HT-29 (cell line): ENCODE measurements at regions not wholly inside any gene's neighbourhood (a gene's known extent, or its start where the extent isn't known, plus 50 kb on each side); places are given as distances from the start of the nearest gene placed in this dataset.
A peak's percentile ranks its signal among the peaks of the same experiment; 100 is the strongest.

Experiments
- DNase-seq: peaks from one replicate; pipeline ENCODE4 v3.0.0-alpha.2; 2015; ENCODE audit warnings: low spot score

DNA sequence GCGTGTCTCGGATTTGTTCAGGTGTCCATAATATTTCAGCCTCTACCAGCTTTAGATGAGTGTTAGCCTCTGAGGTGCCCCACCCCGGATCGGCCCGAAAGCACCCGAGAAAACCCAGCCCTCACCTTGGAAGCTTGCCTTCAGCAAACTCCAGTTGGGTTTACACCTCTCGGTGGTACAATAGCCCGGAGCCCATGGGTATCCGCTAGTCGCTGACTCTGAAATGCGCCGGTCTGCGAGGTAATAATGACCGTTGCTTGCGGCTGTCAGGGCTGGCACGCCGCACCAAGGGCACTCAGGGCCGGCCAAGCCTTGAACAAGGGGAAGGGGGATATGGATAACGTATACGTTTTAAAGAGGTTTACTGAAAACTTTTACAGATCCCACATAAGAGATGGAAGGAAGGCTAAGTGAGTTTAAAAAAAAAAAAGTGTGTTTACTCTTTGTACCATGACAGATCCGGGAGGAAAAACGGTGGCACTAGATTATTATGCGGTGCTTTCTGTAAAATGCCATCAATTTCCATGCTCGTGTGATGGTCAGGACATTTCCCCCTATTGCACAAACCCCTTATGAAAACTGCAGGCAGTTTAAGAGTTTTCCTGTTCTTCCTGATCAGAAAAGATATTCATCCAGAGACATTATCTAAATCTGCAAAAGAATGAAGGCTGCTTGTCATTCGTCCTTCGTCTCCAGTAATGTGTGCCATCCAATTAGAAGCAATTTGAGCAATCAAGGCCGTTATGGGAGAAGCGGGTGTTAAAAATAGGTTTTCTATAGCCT, 124.2 kb downstream of the TMEM161B start:
- DNase-seq, result no peak

DNA sequence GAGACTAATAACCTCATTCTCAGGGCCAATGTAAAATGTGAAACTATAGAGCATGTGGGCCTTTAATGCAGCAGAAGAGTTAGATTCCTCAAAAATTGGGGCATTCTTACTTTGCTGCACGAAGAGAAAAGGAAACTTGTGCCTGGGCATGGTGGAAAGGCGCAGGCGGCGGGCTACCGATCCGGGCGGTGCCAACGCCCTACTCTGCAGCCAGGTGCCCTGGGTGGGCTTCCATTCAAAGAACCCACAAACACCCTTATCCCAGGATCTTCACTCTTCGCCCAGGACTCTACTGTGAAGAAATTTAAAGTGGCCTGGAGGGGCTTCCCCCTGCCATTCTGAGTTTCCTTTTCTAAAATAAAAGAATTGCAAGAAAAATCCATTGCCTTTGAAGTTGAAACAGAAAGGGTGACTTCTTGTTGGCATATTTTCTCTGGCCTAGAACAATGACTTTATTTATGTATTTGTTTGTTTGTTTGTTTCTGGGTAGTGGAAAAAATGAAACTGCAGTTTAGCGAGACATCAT, 124.9 kb downstream of the TMEM161B start:
- no peak for DNase-seq

DNA sequence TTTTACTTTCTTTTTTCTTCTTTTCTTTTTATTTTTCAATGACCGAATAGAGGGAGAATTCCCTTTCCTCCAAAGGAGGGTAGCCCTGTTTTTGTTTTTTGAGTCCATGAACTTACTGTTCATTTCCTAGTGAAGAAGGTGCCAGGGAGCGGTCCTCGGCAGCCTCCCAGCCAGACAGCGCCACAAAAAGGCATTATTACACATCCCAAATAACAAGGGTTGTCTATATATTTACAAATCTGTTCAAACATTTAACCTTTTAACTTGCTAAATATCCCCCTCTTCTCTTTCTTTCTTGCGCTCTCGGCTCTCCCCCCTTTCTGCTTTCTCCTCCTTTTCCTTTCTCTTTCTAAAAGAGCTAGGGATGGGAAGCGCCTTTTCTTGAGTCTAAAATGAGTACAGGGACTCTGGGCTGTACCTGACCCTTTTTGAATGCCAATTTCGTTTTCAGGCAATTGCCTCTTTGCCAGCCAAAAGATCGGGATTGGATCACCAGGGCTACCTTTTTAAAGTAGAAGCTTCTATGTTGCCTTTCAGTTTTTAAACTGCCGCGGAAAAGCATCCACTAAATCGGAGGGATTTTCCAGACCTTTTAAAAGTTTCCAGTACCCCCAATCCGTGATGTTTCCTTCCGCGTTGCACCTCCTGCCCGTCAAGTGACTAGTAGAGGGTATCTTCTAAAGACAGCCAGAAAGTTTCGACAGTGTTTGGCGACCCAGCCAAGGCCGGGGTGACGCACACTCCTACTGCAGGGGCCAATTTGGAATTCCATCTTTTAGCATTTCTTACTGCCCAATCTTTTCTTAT, 125.6 kb downstream of the TMEM161B start:
- DNase-seq, result no peak

GRCh38 chr5:88142636-88142885, 126.1 kb downstream of the TMEM161B start:
- DNase-seq, result no peak

GRCh38 chr5:88140856-88141752, 127.5 kb downstream of the TMEM161B start:
- DNase-seq, result peak; percentile 97

- DNase-seq, result no peak
Observed at GRCh38 chr5:88140396-88140855, 128.2 kb downstream of the TMEM161B start.

DNA sequence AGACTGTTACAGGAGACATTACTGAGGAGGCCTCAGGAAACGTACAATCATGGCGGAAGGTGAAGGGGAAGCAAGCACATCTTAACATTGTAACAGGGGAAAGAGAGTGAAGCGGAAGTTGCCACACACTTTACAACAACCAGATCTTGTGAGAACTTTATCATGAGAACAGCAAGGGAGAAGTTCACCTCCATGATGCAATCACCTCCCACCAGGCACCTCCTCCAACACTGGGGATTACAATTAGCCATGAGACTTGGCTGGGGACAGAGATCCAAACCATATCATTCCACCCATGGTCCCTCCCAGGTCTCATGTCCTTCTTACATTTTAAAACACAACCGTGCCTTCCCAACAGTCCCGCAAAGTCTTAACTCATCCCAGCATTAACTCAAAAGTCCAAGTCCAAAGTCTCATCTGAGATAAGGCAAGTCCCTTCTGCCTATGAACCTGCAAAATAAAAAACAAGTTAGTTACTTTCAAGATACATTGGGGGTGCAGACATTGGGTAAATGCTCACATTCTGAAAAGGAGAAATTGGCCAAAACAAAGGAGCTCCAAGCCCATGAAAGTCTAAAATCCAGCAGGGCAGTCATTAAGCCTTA, 138.3 kb downstream of the TMEM161B start:
- no peak for DNase-seq

DNA sequence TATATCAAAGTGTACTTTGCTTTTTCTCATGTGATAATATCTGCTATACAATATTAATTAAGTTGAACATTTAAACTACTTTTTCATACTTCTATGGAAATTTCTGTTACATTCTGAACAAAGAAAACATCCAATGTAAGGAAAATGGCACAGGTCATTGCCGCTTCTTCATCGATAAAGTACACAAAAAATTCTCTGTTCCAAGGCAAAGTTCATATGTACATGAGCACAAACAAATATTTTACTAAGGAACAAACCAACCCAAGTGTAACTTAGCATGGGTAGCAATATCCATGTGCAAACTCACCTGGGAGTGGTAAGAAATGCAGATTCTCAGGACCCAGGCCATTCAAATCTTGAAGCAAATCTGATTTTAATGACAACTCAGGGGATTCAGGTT, 139.8 kb downstream of the TMEM161B start:
- no peak for DNase-seq

DNA sequence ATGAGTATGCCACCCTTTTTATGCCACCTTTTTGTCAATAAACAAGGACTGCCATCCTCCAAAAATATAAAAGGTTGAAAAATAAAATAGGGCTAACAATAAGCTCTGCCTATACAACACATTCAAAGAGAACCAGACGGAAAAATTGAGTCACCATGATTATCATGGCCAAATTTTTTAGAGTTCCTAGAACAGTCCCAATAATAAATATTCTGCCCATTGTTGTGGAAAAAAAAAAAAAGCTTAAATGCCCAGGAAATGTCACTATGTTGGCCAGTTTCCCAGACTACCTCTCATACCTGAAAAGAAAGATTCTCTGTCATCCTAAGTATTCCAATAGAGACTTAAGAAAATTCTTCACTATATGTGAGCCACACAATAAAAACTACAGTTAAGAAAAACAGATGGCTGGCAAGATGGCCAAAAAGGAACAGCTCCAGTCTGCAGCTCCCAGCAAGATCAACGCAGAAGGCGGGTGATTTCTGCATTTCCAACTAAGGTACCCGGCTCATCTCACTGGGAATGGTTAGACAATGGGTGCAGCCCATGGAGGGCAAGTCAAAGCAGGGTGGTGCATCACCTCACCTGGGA, 149.0 kb downstream of the TMEM161B start:
- DNase-seq, result no peak

DNA sequence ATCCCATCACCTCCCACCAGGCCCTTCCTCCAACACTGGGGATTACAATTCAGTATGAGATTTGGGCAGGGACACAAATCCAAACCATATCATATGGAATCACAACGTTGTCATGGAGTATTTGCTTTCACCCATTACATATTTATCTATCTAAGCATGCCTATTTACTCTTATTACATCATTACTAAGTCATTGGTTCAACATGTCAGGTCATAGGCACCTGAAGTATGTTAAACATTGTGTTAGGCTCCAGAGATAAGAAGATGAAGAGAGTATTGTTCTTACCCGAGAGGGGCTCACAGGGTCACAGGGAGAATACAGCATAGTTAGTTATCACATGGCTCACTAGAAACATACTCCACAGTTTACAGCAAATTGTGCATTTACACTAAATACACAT, 150.5 kb downstream of the TMEM161B start:
- no peak for DNase-seq

DNA sequence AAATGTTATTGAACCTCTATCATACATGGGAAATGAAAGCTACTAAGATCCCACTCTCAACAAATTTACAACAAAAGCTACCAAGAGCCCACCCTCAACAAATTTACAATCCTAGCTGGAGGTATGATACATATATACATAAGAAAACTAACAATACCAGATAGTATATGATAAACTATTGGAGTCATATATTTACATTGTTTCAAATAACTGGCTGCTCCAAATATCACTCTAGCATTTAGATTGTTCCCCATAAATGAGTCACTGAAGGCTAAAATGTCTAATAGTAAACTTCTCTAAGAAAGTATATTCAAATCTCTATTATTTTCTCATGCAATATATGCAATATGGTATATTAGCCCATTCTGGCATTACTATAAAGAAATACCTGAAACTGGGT, 151.1 kb downstream of the TMEM161B start:
- no peak for DNase-seq

DNA sequence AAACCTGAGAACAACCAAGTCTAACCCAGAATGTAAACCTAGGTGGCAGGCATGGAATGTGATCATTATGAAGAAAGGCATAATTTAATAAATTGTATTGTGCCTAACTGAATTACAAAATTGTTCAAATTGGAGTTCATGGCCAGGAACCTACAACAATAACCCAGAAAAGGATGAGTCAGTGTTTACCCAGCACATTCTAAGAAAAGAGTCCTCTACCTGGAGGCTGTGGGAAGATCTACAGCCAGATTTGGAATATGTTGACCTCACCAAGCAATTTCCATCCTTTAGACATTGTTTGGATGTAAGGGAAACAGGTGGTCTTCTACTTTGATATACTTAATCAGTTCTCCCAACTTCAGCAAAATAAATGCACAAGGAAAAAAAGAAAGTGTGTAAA, 152.2 kb downstream of the TMEM161B start:
- DNase-seq, result no peak

DNA sequence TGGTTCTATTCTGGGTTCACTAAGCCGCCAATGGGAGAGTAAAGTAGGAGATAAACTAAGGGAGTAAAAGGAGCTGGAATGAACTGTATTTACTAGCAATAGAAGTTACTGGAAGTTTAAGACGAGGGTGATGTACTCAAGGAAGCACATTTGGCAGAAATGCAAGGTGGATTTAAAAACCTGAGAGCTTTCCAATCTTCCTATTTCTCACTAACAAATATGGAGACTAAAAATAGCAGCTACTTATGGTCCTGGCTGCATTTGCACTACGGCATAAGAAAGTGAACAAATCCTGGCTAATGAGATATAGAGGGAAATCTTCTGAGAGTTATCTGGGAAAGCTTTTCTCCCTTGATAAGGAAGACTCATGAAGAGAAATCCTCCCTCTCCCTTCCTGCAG, 153.4 kb downstream of the TMEM161B start:
- no peak for DNase-seq

DNA sequence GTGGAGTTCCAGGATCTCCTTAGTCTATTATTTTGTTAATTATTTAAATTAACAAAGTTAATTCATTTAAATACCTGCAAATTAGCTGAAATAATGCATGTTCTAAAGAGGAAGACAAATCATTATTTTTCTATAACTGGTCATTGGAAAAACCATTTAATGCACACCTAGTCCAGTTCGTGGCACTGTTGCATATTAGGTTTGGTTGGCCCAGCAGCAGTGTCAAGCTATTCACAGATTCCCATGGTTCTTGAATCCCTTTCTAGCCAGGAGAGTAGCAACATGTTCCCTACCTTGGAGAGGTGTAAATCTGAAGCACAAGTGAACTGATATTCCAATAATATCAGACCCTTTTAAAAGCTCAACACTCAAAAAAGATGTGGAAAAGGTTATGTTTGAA, 155.2 kb downstream of the TMEM161B start:
- no peak for DNase-seq

DNA sequence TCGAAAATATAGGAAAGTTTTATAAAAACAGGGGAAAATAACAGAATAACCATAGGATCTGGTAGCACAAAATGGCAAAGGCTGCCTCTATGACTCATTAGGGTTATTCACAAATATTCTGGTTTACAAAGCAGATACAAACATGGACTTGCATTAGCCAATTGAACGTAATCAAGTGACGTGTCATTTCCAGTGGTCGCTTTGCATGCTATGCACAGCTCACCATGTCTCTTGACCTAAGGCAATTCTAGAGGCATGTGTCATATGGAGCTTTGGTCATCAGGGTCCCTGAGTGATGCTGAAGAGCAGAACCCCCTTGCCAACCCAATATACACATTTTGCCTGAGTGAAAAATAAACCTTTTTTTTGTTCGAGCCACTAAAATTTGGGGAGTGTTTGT, 158.8 kb downstream of the TMEM161B start:
- DNase-seq, result no peak

GRCh38 chr5:88108490-88109279, 160.0 kb downstream of the TMEM161B start:
- no peak for DNase-seq

GRCh38 chr5:88094906-88095496, 173.6 kb downstream of the TMEM161B start:
- DNase-seq, result no peak

GRCh38 chr5:88094403-88094802, 174.2 kb downstream of the TMEM161B start:
- no peak for DNase-seq

DNA sequence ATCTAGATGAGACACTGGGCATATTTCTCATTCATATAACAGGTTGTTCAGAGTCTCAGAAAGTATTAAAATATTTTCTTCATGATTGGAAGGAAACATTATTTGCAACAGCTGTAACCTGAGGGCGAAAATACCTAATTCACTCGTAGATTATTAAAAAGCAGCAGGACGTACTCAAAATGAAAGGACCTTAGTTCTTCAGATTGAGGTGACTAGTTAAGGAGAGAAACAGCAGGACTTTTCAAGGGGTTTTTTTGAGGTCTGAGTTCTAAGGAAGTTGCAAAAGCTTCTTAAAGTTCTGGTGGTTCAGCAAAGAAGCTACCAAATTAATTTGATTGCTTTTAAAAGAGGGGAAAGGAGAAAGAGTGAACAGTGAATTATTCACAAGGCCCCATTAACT, 174.9 kb downstream of the TMEM161B start:
- DNase-seq, result no peak
